ENCODE measurements at regions not wholly inside any gene's neighbourhood (a gene's known extent, or its start where the extent isn't known, plus 50 kb on each side); places are given as distances from the start of the nearest gene placed in this dataset.

- TF ChIP-seq ZBTB11 (tag by site-specific recombination; conservative IDR thresholded peaks at IDR 0.05; ENCODE audit: low read depth) (no peak), ZNF155 (tag by site-specific recombination; IDR thresholded peaks at IDR 0.05) (no peak), ZNF561 (tag by site-specific recombination; IDR thresholded peaks at IDR 0.05; ENCODE audit: borderline replicate concordance) (0 out of 2 replicates have a peak, but pooled peaks have one; percentile 34), ZNF214 (tag by site-specific recombination; IDR thresholded peaks at IDR 0.05; ENCODE audit: borderline replicate concordance) (no peak), ZNF239 (tag by site-specific recombination; IDR thresholded peaks at IDR 0.05) (no peak), ZBTB8A (tag by site-specific recombination; IDR thresholded peaks at IDR 0.05) (no peak), ZSCAN4 (tag by site-specific recombination; IDR thresholded peaks at IDR 0.05) (no peak), GLIS1 (tag by site-specific recombination; IDR thresholded peaks at IDR 0.05) (peak; percentile 68), BCL11A (tag by site-specific recombination; IDR thresholded peaks at IDR 0.05; ENCODE audit: low read depth) (no peak), PRDM6 (tag by site-specific recombination; IDR thresholded peaks at IDR 0.05) (no peak), ZNF223 (tag by site-specific recombination; IDR thresholded peaks at IDR 0.05) (no peak), ZNF341 (tag by site-specific recombination; IDR thresholded peaks at IDR 0.05; ENCODE audit: low read depth) (peak; percentile 36; the same call in 1 of the 2 replicates), ZNF138 (tag by site-specific recombination; IDR thresholded peaks at IDR 0.05; ENCODE audit: borderline replicate concordance) (no peak), MZF1 (tag by site-specific recombination; IDR thresholded peaks at IDR 0.05; ENCODE audit: borderline replicate concordance) (no peak), ZNF660 (tag by site-specific recombination; IDR thresholded peaks at IDR 0.05) (peak; percentile 55; the same call in 1 of the 2 replicates), ZBTB20 (tag by site-specific recombination; IDR thresholded peaks at IDR 0.05) (no peak), CTCF (tag by site-specific recombination; IDR thresholded peaks at IDR 0.05) (no peak), ZNF513 (tag by site-specific recombination; IDR thresholded peaks at IDR 0.05) (no peak), ZNF248 (tag by site-specific recombination; IDR thresholded peaks at IDR 0.05) (no peak), ZNF175 (tag by site-specific recombination; IDR thresholded peaks at IDR 0.05) (no peak), ZNF362 (tag by site-specific recombination; IDR thresholded peaks at IDR 0.05) (no peak), ZNF157 (tag by site-specific recombination; IDR thresholded peaks at IDR 0.05) (no peak), ZEB2 (tag by site-specific recombination; IDR thresholded peaks at IDR 0.05) (no peak), ZNF692 (tag by site-specific recombination; IDR thresholded peaks at IDR 0.05) (no peak), HOXD13 (CRISPR knock-in tag; IDR thresholded peaks at IDR 0.05; ENCODE audit: borderline replicate concordance) (no peak), ZNF184 (tag by site-specific recombination; IDR thresholded peaks at IDR 0.05) (0 out of 2 replicates have a peak, but pooled peaks have one; percentile 16), ZBTB21 (tag by site-specific recombination; IDR thresholded peaks at IDR 0.05) (no peak), ZNF707 (tag by site-specific recombination; IDR thresholded peaks at IDR 0.05) (no peak), ZNF114 (tag by site-specific recombination; IDR thresholded peaks at IDR 0.05) (no peak), ZNF521 (tag by site-specific recombination; IDR thresholded peaks at IDR 0.05) (no peak)
These were observed 191.6 kb upstream of the ARHGAP20 start (continued) for GRCh38 chr11:110903830-110904229.
